Fibroblast of lung (primary cell): ENCODE measurements at regions not wholly inside any gene's neighbourhood (a gene's known extent, or its start where the extent isn't known, plus 50 kb on each side); places are given as distances from the start of the nearest gene placed in this dataset.

Experiments used
- DNase-seq, 2 donors: peaks; one replicate each; pipeline versions ENCODE4 v3.0.0 to v3.0.0-alpha.2; 2010; ENCODE audit warnings: low read depth in 2 of 2
- H2AFZ ChIP-seq: 2 replicates; pipeline ENCODE4 v1.5.1; 2012; ENCODE audit warnings: low read length, control low read depth, inconsistent platforms
- H3K27ac ChIP-seq: 2 replicates; pipeline ENCODE4 v1.5.1; 2011; ENCODE audit warnings: low read length, control low read depth; ENCODE audit not compliant: insufficient read depth
- H3K27me3 ChIP-seq: 2 replicates; pipeline ENCODE4 v1.5.1; 2011; ENCODE audit warnings: mild to moderate bottlenecking, low read length; ENCODE audit not compliant: control insufficient read depth, insufficient read depth
- H3K36me3 ChIP-seq: 2 replicates; pipeline ENCODE4 v1.5.1; 2011; ENCODE audit warnings: low read length; ENCODE audit not compliant: control insufficient read depth, insufficient read depth
- H3K4me1 ChIP-seq: 2 replicates; pipeline ENCODE4 v1.5.1; 2011; ENCODE audit warnings: low read length; ENCODE audit not compliant: control insufficient read depth, insufficient read depth; ENCODE audit errors: extremely low read depth
- H3K4me2 ChIP-seq: 2 replicates; pipeline ENCODE4 v1.5.1; 2011; ENCODE audit warnings: low read length, control low read depth; ENCODE audit not compliant: insufficient read depth; ENCODE audit errors: extremely low read depth
- H3K4me3 ChIP-seq, 4 experiments: fragments of 200-600 bp in 1 of 4; sonication (generic) in 1 of 4; replicated peaks in 1 of 4; 2 replicates each; pipeline ENCODE4 v1.5.1; 2011 to 2016; ENCODE audit warnings: low read length in 4 of 4, low read depth in 3 of 4, mild to moderate bottlenecking in 3 of 4, control low read depth in 2 of 4, inconsistent platforms in 1 of 4, mixed read lengths in 1 of 4; ENCODE audit not compliant: insufficient read depth in 1 of 4; ENCODE audit errors: control extremely low read depth in 1 of 4
- H3K79me2 ChIP-seq: 2 replicates; pipeline ENCODE4 v1.5.1; 2012; ENCODE audit warnings: mild to moderate bottlenecking, low read length, inconsistent platforms; ENCODE audit not compliant: control insufficient read depth, insufficient read depth
- H3K9ac ChIP-seq: 2 replicates; pipeline ENCODE4 v1.5.1; 2011; ENCODE audit warnings: mild to moderate bottlenecking, low read length, control low read depth; ENCODE audit not compliant: insufficient read depth
- H3K9me3 ChIP-seq: 2 replicates; pipeline ENCODE4 v1.5.1; 2012; ENCODE audit warnings: low read depth, low read length; ENCODE audit not compliant: control insufficient read depth, insufficient read depth
- H4K20me1 ChIP-seq: 2 replicates; pipeline ENCODE4 v1.5.1; 2011; ENCODE audit warnings: low read length; ENCODE audit not compliant: control insufficient read depth, insufficient read depth; ENCODE audit errors: extremely low read depth
- CTCF ChIP-seq, 2 donors: IDR thresholded peaks in 1 of 2; conservative IDR thresholded peaks in 1 of 2; 1 replicate in 1 of 2; 2 replicates in 1 of 2; pipeline ENCODE4 v1.5.1; 2011 to 2012; ENCODE audit warnings: low read length in 2 of 2, control low read depth in 1 of 2, inconsistent platforms in 1 of 2, low read depth in 1 of 2, mild to moderate bottlenecking in 1 of 2
- EZH2 ChIP-seq: IDR thresholded peaks from 2 replicates; pipeline ENCODE4 v1.5.1; 2012; ENCODE audit warnings: low read length, control low read depth, mild to moderate bottlenecking; ENCODE audit errors: missing control alignments

GRCh38 chr3:59290358-59290757 is 240.5 kb upstream of the CFAP20DC start:
- H3K4me3 ChIP-seq = no peak overlapping the region
- no peak overlapping the region for H3K9ac ChIP-seq
- no peaks in the 10 kb centered on the region for H3K27me3 ChIP-seq
- TF ChIP-seq EZH2 (no peak), CTCF (conservative IDR thresholded peaks at IDR 0.05 in 1 of 2, IDR thresholded peaks at IDR 0.05 in 1 of 2; ENCODE audit: low read depth in 1 of 2, low read length in 2 of 2) (no peak)
- H3K36me3 ChIP-seq = no peaks in the 10 kb centered on the region
- H3K9me3 ChIP-seq = no peaks in the 10 kb centered on the region
- no peaks in the 10 kb centered on the region for H3K79me2 ChIP-seq
- no peak overlapping the region for H3K4me2 ChIP-seq
- no peak overlapping the region for H2AFZ ChIP-seq
- H3K4me1 ChIP-seq = no peaks in the 10 kb centered on the region
- no peak overlapping the region for H3K27ac ChIP-seq
- peak in 1 of 2 donors; percentile 36 for DNase-seq
- H4K20me1 ChIP-seq = no peaks in the 10 kb centered on the region

- no peak overlapping the region for H3K9ac ChIP-seq
- H3K4me2 ChIP-seq = no peak overlapping the region
- DNase-seq = no peak
- H3K27ac ChIP-seq = no peak overlapping the region
- no peaks in the 10 kb centered on the region for H4K20me1 ChIP-seq
- no peaks in the 10 kb centered on the region for H3K36me3 ChIP-seq
- no peak overlapping the region for H3K4me3 ChIP-seq
- no peaks in the 10 kb centered on the region for H3K79me2 ChIP-seq
- H3K9me3 ChIP-seq = no peaks in the 10 kb centered on the region
- H2AFZ ChIP-seq = no peak overlapping the region
- H3K4me1 ChIP-seq = no peaks in the 10 kb centered on the region
- TF ChIP-seq CTCF (conservative IDR thresholded peaks at IDR 0.05 in 1 of 2, IDR thresholded peaks at IDR 0.05 in 1 of 2; ENCODE audit: low read depth in 1 of 2, low read length in 2 of 2) (no peak), EZH2 (no peak)
- no peaks in the 10 kb centered on the region for H3K27me3 ChIP-seq
Measured at GRCh38 chr3:59289831-59290230, 240.0 kb upstream of the CFAP20DC start.

GRCh38 chr3:59288951-59289350 is 239.1 kb upstream of the CFAP20DC start:
- H3K9me3 ChIP-seq = no peaks in the 10 kb centered on the region
- H3K4me3 ChIP-seq = no peak overlapping the region
- TF ChIP-seq CTCF (conservative IDR thresholded peaks at IDR 0.05 in 1 of 2, IDR thresholded peaks at IDR 0.05 in 1 of 2; ENCODE audit: low read depth in 1 of 2, low read length in 2 of 2) = no peak
- TF ChIP-seq EZH2 = no peak
- no peaks in the 10 kb centered on the region for H3K79me2 ChIP-seq
- no peaks in the 10 kb centered on the region for H4K20me1 ChIP-seq
- H3K27ac ChIP-seq = no peak overlapping the region
- no peak overlapping the region for H3K4me2 ChIP-seq
- no peak overlapping the region for H3K9ac ChIP-seq
- H2AFZ ChIP-seq = no peak overlapping the region
- no peaks in the 10 kb centered on the region for H3K4me1 ChIP-seq
- no peak for DNase-seq
- no peaks in the 10 kb centered on the region for H3K27me3 ChIP-seq
- no peaks in the 10 kb centered on the region for H3K36me3 ChIP-seq
